ENCODE measurements at regions not wholly inside any gene's neighbourhood (a gene's known extent, or its start where the extent isn't known, plus 50 kb on each side); places are given as distances from the start of the nearest gene placed in this dataset.

DNA sequence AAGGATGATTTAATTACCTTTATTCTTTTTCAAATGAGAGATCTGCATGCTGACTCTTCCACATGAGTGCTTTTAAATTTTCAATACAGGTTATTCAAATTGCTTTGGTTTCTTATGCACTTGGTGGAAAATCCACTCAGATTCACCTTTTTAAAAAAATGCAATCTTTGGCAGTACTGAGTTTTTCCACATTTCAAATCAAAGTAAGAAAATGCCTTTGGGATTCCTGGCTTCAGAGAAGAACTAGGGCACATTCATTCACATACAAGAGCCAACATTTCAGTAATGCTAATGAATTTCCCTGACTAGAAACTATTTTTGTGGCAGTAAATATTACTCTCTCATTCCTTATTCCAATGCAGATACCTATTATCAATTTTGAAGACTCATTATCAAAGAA lies 342.2 kb downstream of the ETNK1 start:
- H3K27ac ChIP-seq (ENCODE audit: low read depth, low read length), result no peak overlapping the region

DNA sequence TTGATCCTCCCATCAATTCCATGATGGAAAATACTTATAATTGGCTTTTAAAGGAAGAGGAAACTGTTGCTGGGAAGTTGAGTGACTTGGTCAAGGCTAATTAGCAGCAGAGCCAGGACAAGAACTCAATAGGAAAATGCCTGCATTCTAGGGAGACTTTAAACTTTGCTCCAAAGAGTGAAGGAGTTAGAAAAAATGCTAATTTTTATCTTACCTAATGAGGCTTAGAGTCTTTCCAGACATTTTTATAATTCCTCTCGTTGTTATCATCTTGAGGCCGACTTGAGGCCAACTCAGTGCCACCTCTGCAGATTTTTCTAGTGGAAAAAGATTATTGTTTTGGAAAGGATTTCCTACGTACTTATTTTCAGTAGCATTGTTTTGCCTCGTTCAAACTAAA lies 344.6 kb downstream of the ETNK1 start:
- Histone ChIP-seq H3K27me3 (ENCODE audit: low read length) (no peaks in the 10 kb centered on the region), H3K9me2 (replicated peaks; ENCODE audit: insufficient read depth, low read length) (no peaks in the 10 kb centered on the region), H3F3A (ENCODE audit: insufficient read depth) (no peaks in the 10 kb centered on the region), H2AFZ (ENCODE audit: low read depth, low read length, severe bottlenecking) (no peak overlapping the region), H4K20me1 (ENCODE audit: low read depth, low read length) (no peaks in the 10 kb centered on the region), H3K9ac (ENCODE audit: low read length) (no peak overlapping the region), H3K9me3 (ENCODE audit: insufficient read depth, low read length) (no peaks in the 10 kb centered on the region), H3K4me2 (ENCODE audit: low read depth, low read length, poor library complexity, severe bottlenecking) (no peak overlapping the region), H3K36me3 (ENCODE audit: low read length) (no peaks in the 10 kb centered on the region), H3K27ac (ENCODE audit: low read depth, low read length) (no peak overlapping the region), H3K79me2 (ENCODE audit: insufficient read depth, low read length) (no peaks in the 10 kb centered on the region), H3K4me3 (ENCODE audit: insufficient read depth, low read length, poor library complexity, severe bottlenecking) (no peak overlapping the region)
- TF ChIP-seq, protein P1, sequence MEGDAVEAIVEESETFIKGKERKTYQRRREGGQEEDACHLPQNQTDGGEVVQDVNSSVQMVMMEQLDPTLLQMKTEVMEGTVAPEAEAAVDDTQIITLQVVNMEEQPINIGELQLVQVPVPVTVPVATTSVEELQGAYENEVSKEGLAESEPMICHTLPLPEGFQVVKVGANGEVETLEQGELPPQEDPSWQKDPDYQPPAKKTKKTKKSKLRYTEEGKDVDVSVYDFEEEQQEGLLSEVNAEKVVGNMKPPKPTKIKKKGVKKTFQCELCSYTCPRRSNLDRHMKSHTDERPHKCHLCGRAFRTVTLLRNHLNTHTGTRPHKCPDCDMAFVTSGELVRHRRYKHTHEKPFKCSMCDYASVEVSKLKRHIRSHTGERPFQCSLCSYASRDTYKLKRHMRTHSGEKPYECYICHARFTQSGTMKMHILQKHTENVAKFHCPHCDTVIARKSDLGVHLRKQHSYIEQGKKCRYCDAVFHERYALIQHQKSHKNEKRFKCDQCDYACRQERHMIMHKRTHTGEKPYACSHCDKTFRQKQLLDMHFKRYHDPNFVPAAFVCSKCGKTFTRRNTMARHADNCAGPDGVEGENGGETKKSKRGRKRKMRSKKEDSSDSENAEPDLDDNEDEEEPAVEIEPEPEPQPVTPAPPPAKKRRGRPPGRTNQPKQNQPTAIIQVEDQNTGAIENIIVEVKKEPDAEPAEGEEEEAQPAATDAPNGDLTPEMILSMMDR (IDR thresholded peaks at IDR 0.05; ENCODE audit: insufficient read depth, low read length, poor library complexity, severe bottlenecking), result no peak
- no peak for TF ChIP-seq EZH2phosphoT487 (conservative IDR thresholded peaks at IDR 0.05; ENCODE audit: low read length)

More for the DNA sequence above, 342.2 kb downstream of the ETNK1 start:
- no peaks in the 10 kb centered on the region for H3F3A ChIP-seq (ENCODE audit: insufficient read depth)
- H3K27me3 ChIP-seq (ENCODE audit: low read length), result no peaks in the 10 kb centered on the region
- no peaks in the 10 kb centered on the region for H3K9me3 ChIP-seq (ENCODE audit: insufficient read depth, low read length)
- H3K4me2 ChIP-seq (ENCODE audit: low read depth, low read length, poor library complexity, severe bottlenecking), result no peak overlapping the region
- H3K4me3 ChIP-seq (ENCODE audit: insufficient read depth, low read length, poor library complexity, severe bottlenecking), result no peak overlapping the region
- no peaks in the 10 kb centered on the region for H3K79me2 ChIP-seq (ENCODE audit: insufficient read depth, low read length)
- no peak overlapping the region for H3K9ac ChIP-seq (ENCODE audit: low read length)
- no peaks in the 10 kb centered on the region for H4K20me1 ChIP-seq (ENCODE audit: low read depth, low read length)
- no peaks in the 10 kb centered on the region for H3K9me2 ChIP-seq (replicated peaks; ENCODE audit: insufficient read depth, low read length)
- no peak overlapping the region for H2AFZ ChIP-seq (ENCODE audit: low read depth, low read length, severe bottlenecking)
- H3K36me3 ChIP-seq (ENCODE audit: low read length), result no peaks in the 10 kb centered on the region
- TF ChIP-seq, protein P1 (IDR thresholded peaks at IDR 0.05; ENCODE audit: insufficient read depth, low read length, poor library complexity, severe bottlenecking), result no peak
- no peak for TF ChIP-seq EZH2phosphoT487 (conservative IDR thresholded peaks at IDR 0.05; ENCODE audit: low read length)

DNA sequence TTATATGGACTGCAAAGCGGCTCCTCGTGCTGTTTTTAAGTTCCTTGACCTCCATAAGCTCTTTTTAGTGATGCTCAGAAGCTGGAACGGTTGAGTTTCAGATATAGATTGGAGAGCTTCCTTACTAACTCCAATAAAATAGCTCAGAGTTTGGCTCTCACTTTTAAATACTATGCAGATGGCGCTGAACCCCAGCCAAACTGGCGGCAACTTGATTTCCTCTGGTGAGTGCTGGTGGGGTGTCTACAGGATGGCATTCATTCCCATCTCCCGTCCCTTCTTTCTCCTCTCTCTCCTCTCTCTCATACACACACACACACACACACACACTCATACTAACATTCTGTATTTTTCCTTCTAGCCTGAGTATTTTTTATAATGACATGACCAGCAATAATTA lies 346.3 kb downstream of the ETNK1 start:
- H3K27me3 ChIP-seq (ENCODE audit: low read length), result no peaks in the 10 kb centered on the region
- H3K4me3 ChIP-seq (ENCODE audit: insufficient read depth, low read length, poor library complexity, severe bottlenecking), result no peak overlapping the region
- no peaks in the 10 kb centered on the region for H3K79me2 ChIP-seq (ENCODE audit: insufficient read depth, low read length)
- H3K27ac ChIP-seq (ENCODE audit: low read depth, low read length), result no peak overlapping the region
- H2AFZ ChIP-seq (ENCODE audit: low read depth, low read length, severe bottlenecking), result no peak overlapping the region
- no peaks in the 10 kb centered on the region for H3K9me3 ChIP-seq (ENCODE audit: insufficient read depth, low read length)
- H3K4me2 ChIP-seq (ENCODE audit: low read depth, low read length, poor library complexity, severe bottlenecking), result no peak overlapping the region
- H3K9me2 ChIP-seq (replicated peaks; ENCODE audit: insufficient read depth, low read length), result no peaks in the 10 kb centered on the region
- no peaks in the 10 kb centered on the region for H3K36me3 ChIP-seq (ENCODE audit: low read length)
- TF ChIP-seq, protein P1 (IDR thresholded peaks at IDR 0.05; ENCODE audit: insufficient read depth, low read length, poor library complexity, severe bottlenecking), result no peak
- no peak for TF ChIP-seq EZH2phosphoT487 (conservative IDR thresholded peaks at IDR 0.05; ENCODE audit: low read length)
- no peak overlapping the region for H3K9ac ChIP-seq (ENCODE audit: low read length)
- no peaks in the 10 kb centered on the region for H4K20me1 ChIP-seq (ENCODE audit: low read depth, low read length)
- H3F3A ChIP-seq (ENCODE audit: insufficient read depth), result no peaks in the 10 kb centered on the region
